CD4-positive, alpha-beta memory T cell (primary cell): ENCODE measurements at regions not wholly inside any gene's neighbourhood (a gene's known extent, or its start where the extent isn't known, plus 50 kb on each side); places are given as distances from the start of the nearest gene placed in this dataset.

Experiments used
- CTCF ChIA-PET: fragments of 350-600 bp; sonication (Branson Sonifier 250); formaldehyde crosslinking; loops from one replicate; lab custom pipeline; 2021; ENCODE audit warnings: inconsistent platforms; ENCODE audit not compliant: partially characterized antibody; lab: Charles Lee
- POLR2A ChIA-PET: fragments of 350-600 bp; sonication (Branson Sonifier 250); formaldehyde crosslinking; loops from one replicate; lab custom pipeline; 2021; ENCODE audit not compliant: partially characterized antibody; lab: Charles Lee
- DNase-seq, 5 donors: peaks; one replicate each; pipeline versions ENCODE4 v3.0.0 to v3.0.0-alpha.2; 2020 to 2022; ENCODE audit warnings: mixed read lengths in 1 of 5
- H3K27ac ChIP-seq: one replicate; pipeline ENCODE4 v1.7.0; 2013; ENCODE audit warnings: low read depth, low read length
- H3K27me3 ChIP-seq: 2 replicates; pipeline ENCODE4 v1.7.0; 2013; ENCODE audit warnings: mild to moderate bottlenecking, low read length, moderate library complexity; ENCODE audit not compliant: insufficient read depth
- H3K36me3 ChIP-seq: 2 replicates; pipeline ENCODE4 v1.7.0; 2013; ENCODE audit warnings: mild to moderate bottlenecking, low read length, moderate library complexity; ENCODE audit not compliant: insufficient read depth
- H3K4me1 ChIP-seq: 2 replicates; pipeline ENCODE4 v1.7.0; 2013; ENCODE audit warnings: mild to moderate bottlenecking, low read length, moderate library complexity; ENCODE audit not compliant: insufficient read depth
- H3K4me3 ChIP-seq, 2 donors: one replicate each; pipeline ENCODE4 v1.7.0; 2013; ENCODE audit warnings: low read length in 2 of 2, mild to moderate bottlenecking in 1 of 2
- H3K9me3 ChIP-seq, 2 donors: one replicate each; pipeline ENCODE4 v1.7.0; 2013; ENCODE audit warnings: low read length in 2 of 2, control low read depth in 1 of 2; ENCODE audit not compliant: control insufficient read depth in 1 of 2
- H3K27ac Mint-ChIP-seq, 7 donors: one replicate each; pipeline ENCODE4 v1.8.0; 2020 to 2021; ENCODE audit warnings: mixed read lengths in 7 of 7, mild to moderate bottlenecking in 6 of 7, inconsistent platforms in 3 of 7, moderate library complexity in 3 of 7
- H3K27me3 Mint-ChIP-seq, 2 donors: one replicate each; pipeline ENCODE4 v1.8.0; 2020 to 2021; ENCODE audit warnings: mixed read lengths in 2 of 2
- H3K36me3 Mint-ChIP-seq, 2 donors: one replicate each; pipeline ENCODE4 v1.8.0; 2020 to 2021; ENCODE audit warnings: mixed read lengths in 2 of 2, inconsistent platforms in 1 of 2, mild to moderate bottlenecking in 1 of 2
- H3K4me1 Mint-ChIP-seq, 4 donors: one replicate each; pipeline ENCODE4 v1.8.0; 2020 to 2021; ENCODE audit warnings: mixed read lengths in 4 of 4, mild to moderate bottlenecking in 1 of 4
- H3K4me3 Mint-ChIP-seq, 8 donors: one replicate each; pipeline ENCODE4 v1.8.0; 2020 to 2021; ENCODE audit warnings: mixed read lengths in 8 of 8, mild to moderate bottlenecking in 7 of 8, moderate library complexity in 6 of 8, inconsistent platforms in 3 of 8
- H3K9me3 Mint-ChIP-seq, 8 donors: one replicate each; pipeline ENCODE4 v1.8.0; 2020 to 2021; ENCODE audit warnings: mixed read lengths in 8 of 8, mild to moderate bottlenecking in 5 of 8, inconsistent platforms in 3 of 8, moderate library complexity in 1 of 8
- intact Hi-C: fragments of 100-400 bp; cut with micrococcal nuclease; formaldehyde crosslinking; loops from one replicate; pipeline ENCODE4 v1.15.1; 2023

- Histone ChIP-seq H3K27ac (no peak overlapping the region), H3K4me1 (no peaks in the 10 kb centered on the region), H3K4me3 (no peak overlapping the region), H3K9me3 (no peaks in the 10 kb centered on the region), H3K27me3 (no peaks in the 10 kb centered on the region), H3K36me3 (no peaks in the 10 kb centered on the region)
- Mint-ChIP-seq H3K4me1 (no peaks in the 10 kb centered on the region), H3K9me3 (peaks cover 0 to 2% (median 0%) of the 10 kb centered on the region in 8 donors), H3K27me3 (no peaks in the 10 kb centered on the region), H3K36me3 (no peaks in the 10 kb centered on the region), H3K4me3 (no peak overlapping the region), H3K27ac (no peak overlapping the region)
- POLR2A ChIA-PET: no interaction called here
- CTCF ChIA-PET: no interaction called here
- DNase-seq: no peak
- intact Hi-C loops: no loop called here
Observed at GRCh38 chr13:104740641-104741222, 1674.5 kb upstream of the SLC10A2 start.

- Histone ChIP-seq H3K36me3 (no peaks in the 10 kb centered on the region), H3K27me3 (no peaks in the 10 kb centered on the region), H3K4me3 (no peak overlapping the region), H3K27ac (no peak overlapping the region), H3K4me1 (no peaks in the 10 kb centered on the region), H3K9me3 (no peaks in the 10 kb centered on the region)
- H3K27me3 Mint-ChIP-seq: no peaks in the 10 kb centered on the region
- intact Hi-C loops: no loop called here
- CTCF ChIA-PET: no interaction called here
- POLR2A ChIA-PET: no interaction called here
- H3K9me3 Mint-ChIP-seq: peaks cover 0 to 3% (median 0%) of the 10 kb centered on the region in 8 donors
- H3K4me3 Mint-ChIP-seq: no peak overlapping the region
- DNase-seq: no peak
- no peak overlapping the region for H3K27ac Mint-ChIP-seq
- no peaks in the 10 kb centered on the region for H3K36me3 Mint-ChIP-seq
- no peaks in the 10 kb centered on the region for H3K4me1 Mint-ChIP-seq
Observed at GRCh38 chr13:104737713-104738112, 1671.5 kb upstream of the SLC10A2 start.

GRCh38 chr13:104733427-104733826, 1667.2 kb upstream of the SLC10A2 start:
- H3K9me3 Mint-ChIP-seq: peaks cover 0 to 4% (median 0%) of the 10 kb centered on the region in 8 donors
- H3K36me3 Mint-ChIP-seq: no peaks in the 10 kb centered on the region
- ChIA-PET POLR2A (no interaction called here), CTCF (no interaction called here)
- no peak overlapping the region for H3K27ac ChIP-seq
- H3K4me1 ChIP-seq: no peaks in the 10 kb centered on the region
- no peak overlapping the region for H3K27ac Mint-ChIP-seq
- H3K4me3 ChIP-seq: no peak overlapping the region
- no peaks in the 10 kb centered on the region for H3K27me3 Mint-ChIP-seq
- no peaks in the 10 kb centered on the region for H3K9me3 ChIP-seq
- no peaks in the 10 kb centered on the region for H3K36me3 ChIP-seq
- H3K4me1 Mint-ChIP-seq: no peaks in the 10 kb centered on the region
- intact Hi-C loops: no loop called here
- no peak overlapping the region for H3K4me3 Mint-ChIP-seq
- H3K27me3 ChIP-seq: no peaks in the 10 kb centered on the region
- DNase-seq: no peak

GRCh38 chr13:104715111-104715510, 1648.9 kb upstream of the SLC10A2 start:
- DNase-seq: no peak
- H3K4me3 Mint-ChIP-seq: no peak overlapping the region
- Histone ChIP-seq H3K36me3 (no peaks in the 10 kb centered on the region), H3K9me3 (no peaks in the 10 kb centered on the region), H3K27ac (no peak overlapping the region), H3K4me1 (no peaks in the 10 kb centered on the region), H3K4me3 (no peak overlapping the region), H3K27me3 (no peaks in the 10 kb centered on the region)
- CTCF ChIA-PET: no interaction called here
- H3K27me3 Mint-ChIP-seq: peaks cover 0 to 2% of the 10 kb centered on the region in 2 donors
- POLR2A ChIA-PET: no interaction called here
- no peak overlapping the region for H3K27ac Mint-ChIP-seq
- intact Hi-C loops: no loop called here
- no peaks in the 10 kb centered on the region for H3K4me1 Mint-ChIP-seq
- H3K9me3 Mint-ChIP-seq: peaks cover 0 to 5% (median 0%) of the 10 kb centered on the region in 8 donors
- H3K36me3 Mint-ChIP-seq: no peaks in the 10 kb centered on the region

- Histone ChIP-seq H3K36me3 (no peaks in the 10 kb centered on the region), H3K4me3 (no peak overlapping the region), H3K27ac (no peak overlapping the region), H3K9me3 (no peaks in the 10 kb centered on the region), H3K4me1 (no peaks in the 10 kb centered on the region), H3K27me3 (no peaks in the 10 kb centered on the region)
- H3K9me3 Mint-ChIP-seq: peaks cover 0 to 1% (median 0%) of the 10 kb centered on the region in 8 donors
- H3K4me3 Mint-ChIP-seq: no peak overlapping the region
- ChIA-PET POLR2A (no interaction called here), CTCF (no interaction called here)
- no peaks in the 10 kb centered on the region for H3K36me3 Mint-ChIP-seq
- no peaks in the 10 kb centered on the region for H3K4me1 Mint-ChIP-seq
- peaks cover 0 to 2% of the 10 kb centered on the region in 2 donors for H3K27me3 Mint-ChIP-seq
- H3K27ac Mint-ChIP-seq: no peak overlapping the region
- intact Hi-C loops: no loop called here
- DNase-seq: no peak
Observed at GRCh38 chr13:104705031-104705750, 1639.0 kb upstream of the SLC10A2 start.

GRCh38 chr13:104701591-104701990, 1635.4 kb upstream of the SLC10A2 start:
- H3K27me3 ChIP-seq: no peaks in the 10 kb centered on the region
- POLR2A ChIA-PET: no interaction called here
- H3K36me3 Mint-ChIP-seq: no peaks in the 10 kb centered on the region

GRCh38 chr13:104694397-104694796, 1628.2 kb upstream of the SLC10A2 start:
- Histone ChIP-seq H3K4me1 (no peaks in the 10 kb centered on the region), H3K4me3 (no peak overlapping the region), H3K27me3 (no peaks in the 10 kb centered on the region), H3K27ac (no peak overlapping the region), H3K36me3 (no peaks in the 10 kb centered on the region), H3K9me3 (no peaks in the 10 kb centered on the region)
- Mint-ChIP-seq H3K27ac (no peak overlapping the region), H3K36me3 (no peaks in the 10 kb centered on the region), H3K4me3 (no peak overlapping the region), H3K27me3 (no peaks in the 10 kb centered on the region), H3K9me3 (peaks cover 0 to 3% (median 0%) of the 10 kb centered on the region in 8 donors), H3K4me1 (no peaks in the 10 kb centered on the region)
- intact Hi-C loops: no loop called here
- ChIA-PET CTCF (no interaction called here), POLR2A (no interaction called here)
- DNase-seq: no peak

More at GRCh38 chr13:104701591-104701990, 1635.4 kb upstream of the SLC10A2 start:
- Mint-ChIP-seq H3K27me3 (peaks cover 0 to 2% of the 10 kb centered on the region in 2 donors), H3K4me1 (no peaks in the 10 kb centered on the region), H3K9me3 (peaks cover 0 to 3% (median 0%) of the 10 kb centered on the region in 8 donors), H3K27ac (no peak overlapping the region), H3K4me3 (no peak overlapping the region)
- intact Hi-C loops: no loop called here
- H3K4me3 ChIP-seq: no peak overlapping the region
- H3K9me3 ChIP-seq: no peaks in the 10 kb centered on the region
- CTCF ChIA-PET: no interaction called here
- no peak for DNase-seq
- no peak overlapping the region for H3K27ac ChIP-seq
- H3K36me3 ChIP-seq: no peaks in the 10 kb centered on the region
- H3K4me1 ChIP-seq: no peaks in the 10 kb centered on the region
